ENCODE measurements at regions not wholly inside any gene's neighbourhood (a gene's known extent, or its start where the extent isn't known, plus 50 kb on each side); places are given as distances from the start of the nearest gene placed in this dataset.

DNA sequence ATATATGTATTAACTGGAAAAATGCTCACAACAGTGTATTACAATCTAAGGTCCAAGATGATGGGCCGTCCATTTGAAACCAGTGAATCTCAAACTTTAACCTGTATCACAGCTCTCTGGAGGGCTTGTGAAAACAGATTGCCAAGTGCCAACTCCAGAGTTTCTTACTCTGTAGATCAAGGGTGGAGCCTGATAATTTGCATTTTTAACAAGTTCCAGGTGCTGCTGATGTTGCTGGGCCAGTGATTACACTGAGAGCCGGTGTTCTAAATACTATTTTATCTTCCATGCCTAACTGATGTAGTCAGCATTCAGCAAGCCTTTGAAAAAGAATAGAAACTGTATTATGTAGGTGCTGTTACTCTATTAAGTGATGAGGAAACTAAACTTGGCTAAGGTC, 269.9 kb upstream of the FERD3L start:
- no peak for DNase-seq
- no peak overlapping the region for H3K27ac Mint-ChIP-seq (ENCODE audit: unreplicated experiment)
- peaks cover 1% of the 10 kb centered on the region for H3K9me3 Mint-ChIP-seq (ENCODE audit: unreplicated experiment)
- H3K4me1 Mint-ChIP-seq (ENCODE audit: low read depth, unreplicated experiment): peaks cover 4% of the 10 kb centered on the region
- H3K36me3 Mint-ChIP-seq (ENCODE audit: unreplicated experiment): no peaks in the 10 kb centered on the region
- TF ChIP-seq, protein P1, sequence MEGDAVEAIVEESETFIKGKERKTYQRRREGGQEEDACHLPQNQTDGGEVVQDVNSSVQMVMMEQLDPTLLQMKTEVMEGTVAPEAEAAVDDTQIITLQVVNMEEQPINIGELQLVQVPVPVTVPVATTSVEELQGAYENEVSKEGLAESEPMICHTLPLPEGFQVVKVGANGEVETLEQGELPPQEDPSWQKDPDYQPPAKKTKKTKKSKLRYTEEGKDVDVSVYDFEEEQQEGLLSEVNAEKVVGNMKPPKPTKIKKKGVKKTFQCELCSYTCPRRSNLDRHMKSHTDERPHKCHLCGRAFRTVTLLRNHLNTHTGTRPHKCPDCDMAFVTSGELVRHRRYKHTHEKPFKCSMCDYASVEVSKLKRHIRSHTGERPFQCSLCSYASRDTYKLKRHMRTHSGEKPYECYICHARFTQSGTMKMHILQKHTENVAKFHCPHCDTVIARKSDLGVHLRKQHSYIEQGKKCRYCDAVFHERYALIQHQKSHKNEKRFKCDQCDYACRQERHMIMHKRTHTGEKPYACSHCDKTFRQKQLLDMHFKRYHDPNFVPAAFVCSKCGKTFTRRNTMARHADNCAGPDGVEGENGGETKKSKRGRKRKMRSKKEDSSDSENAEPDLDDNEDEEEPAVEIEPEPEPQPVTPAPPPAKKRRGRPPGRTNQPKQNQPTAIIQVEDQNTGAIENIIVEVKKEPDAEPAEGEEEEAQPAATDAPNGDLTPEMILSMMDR (IDR thresholded peaks at IDR 0.05; ENCODE audit: partially characterized antibody, unreplicated experiment): no peak
- H3K27me3 Mint-ChIP-seq (ENCODE audit: unreplicated experiment): no peaks in the 10 kb centered on the region
- H3K4me3 Mint-ChIP-seq (ENCODE audit: unreplicated experiment): no peak overlapping the region

DNA sequence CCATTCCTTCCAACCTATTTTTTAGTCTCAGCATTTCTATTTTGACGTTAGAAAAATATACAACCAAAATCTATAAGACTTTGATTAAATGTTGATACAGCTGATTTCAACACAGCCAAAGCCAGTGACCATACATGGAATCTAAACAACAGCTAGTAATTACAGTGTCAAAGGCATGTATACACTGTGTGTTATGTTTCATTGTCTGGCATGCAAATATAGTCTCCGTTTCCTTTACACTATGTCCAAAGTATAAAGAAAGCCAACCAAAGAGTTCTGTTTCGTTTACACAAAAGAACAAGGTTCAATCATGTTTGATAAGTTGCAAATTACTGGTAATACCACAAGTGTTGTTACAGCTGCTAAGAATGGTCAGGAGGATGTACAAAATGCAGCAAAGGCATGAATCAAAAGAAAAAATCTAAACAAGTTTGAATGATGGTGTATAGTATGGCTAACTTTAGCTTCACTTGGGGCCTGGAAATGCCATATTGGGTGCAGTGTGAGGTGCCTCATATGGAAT, 268.3 kb upstream of the FERD3L start:
- H3K27me3 Mint-ChIP-seq (ENCODE audit: unreplicated experiment): no peaks in the 10 kb centered on the region
- H3K4me3 Mint-ChIP-seq (ENCODE audit: unreplicated experiment): no peak overlapping the region
- peaks cover 4% of the 10 kb centered on the region for H3K4me1 Mint-ChIP-seq (ENCODE audit: low read depth, unreplicated experiment)
- DNase-seq: no peak
- peaks cover 1% of the 10 kb centered on the region for H3K9me3 Mint-ChIP-seq (ENCODE audit: unreplicated experiment)
- H3K27ac Mint-ChIP-seq (ENCODE audit: unreplicated experiment): no peak overlapping the region
- TF ChIP-seq, protein P1 (IDR thresholded peaks at IDR 0.05; ENCODE audit: partially characterized antibody, unreplicated experiment): no peak
- no peaks in the 10 kb centered on the region for H3K36me3 Mint-ChIP-seq (ENCODE audit: unreplicated experiment)

DNA sequence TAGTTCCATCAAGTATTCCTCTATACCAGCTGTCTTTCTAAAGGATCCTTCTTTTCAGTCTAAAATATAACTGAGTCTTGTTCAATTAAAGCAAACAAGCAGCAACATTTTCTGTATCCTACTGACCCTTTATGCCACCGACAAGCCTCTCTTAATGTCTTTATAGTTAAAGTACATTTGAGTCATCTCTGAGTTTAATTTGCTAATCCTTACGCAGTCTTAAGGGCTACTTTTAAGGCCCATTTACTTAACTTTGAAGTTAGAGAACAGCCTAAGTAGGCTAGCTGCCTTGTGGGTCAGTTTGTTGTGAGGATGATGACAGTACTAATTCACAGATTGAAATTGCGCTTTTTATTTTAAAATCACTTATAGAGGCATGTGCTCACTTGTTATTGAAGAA, 265.5 kb upstream of the FERD3L start:
- Mint-ChIP-seq H3K4me3 (ENCODE audit: unreplicated experiment) (no peak overlapping the region), H3K36me3 (ENCODE audit: unreplicated experiment) (no peaks in the 10 kb centered on the region)

DNA sequence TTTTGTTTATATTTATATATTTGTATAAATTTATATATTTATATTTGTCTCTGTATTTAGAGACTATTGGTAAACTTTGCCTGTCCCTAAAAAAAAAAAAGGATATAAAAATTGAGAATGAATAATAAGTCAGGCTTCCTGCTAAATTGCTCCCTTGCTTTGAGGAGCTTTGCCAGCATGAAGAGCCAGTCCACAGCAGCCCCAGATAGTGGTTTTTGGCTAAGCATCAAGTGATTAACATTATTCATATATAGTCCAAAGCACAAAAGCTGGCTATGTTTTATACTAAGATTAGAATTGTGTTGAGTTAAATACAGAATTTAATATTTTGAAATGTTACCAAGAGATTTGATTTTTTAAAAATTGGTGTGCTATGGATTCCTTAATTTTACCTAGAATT, 264.9 kb upstream of the FERD3L start:
- H3K27ac Mint-ChIP-seq (ENCODE audit: unreplicated experiment): no peak overlapping the region
- no peaks in the 10 kb centered on the region for H3K36me3 Mint-ChIP-seq (ENCODE audit: unreplicated experiment)
- DNase-seq: no peak
- H3K4me3 Mint-ChIP-seq (ENCODE audit: unreplicated experiment): no peak overlapping the region
- peaks cover 1% of the 10 kb centered on the region for H3K4me1 Mint-ChIP-seq (ENCODE audit: low read depth, unreplicated experiment)
- no peaks in the 10 kb centered on the region for H3K27me3 Mint-ChIP-seq (ENCODE audit: unreplicated experiment)
- peaks cover 1% of the 10 kb centered on the region for H3K9me3 Mint-ChIP-seq (ENCODE audit: unreplicated experiment)
- TF ChIP-seq, protein P1 (IDR thresholded peaks at IDR 0.05; ENCODE audit: partially characterized antibody, unreplicated experiment): no peak

More for the DNA sequence above, 265.5 kb upstream of the FERD3L start:
- no peak for DNase-seq
- no peak overlapping the region for H3K27ac Mint-ChIP-seq (ENCODE audit: unreplicated experiment)
- peaks cover 1% of the 10 kb centered on the region for H3K4me1 Mint-ChIP-seq (ENCODE audit: low read depth, unreplicated experiment)
- TF ChIP-seq, protein P1 (IDR thresholded peaks at IDR 0.05; ENCODE audit: partially characterized antibody, unreplicated experiment): no peak
- H3K27me3 Mint-ChIP-seq (ENCODE audit: unreplicated experiment): no peaks in the 10 kb centered on the region
- peaks cover 1% of the 10 kb centered on the region for H3K9me3 Mint-ChIP-seq (ENCODE audit: unreplicated experiment)

DNA sequence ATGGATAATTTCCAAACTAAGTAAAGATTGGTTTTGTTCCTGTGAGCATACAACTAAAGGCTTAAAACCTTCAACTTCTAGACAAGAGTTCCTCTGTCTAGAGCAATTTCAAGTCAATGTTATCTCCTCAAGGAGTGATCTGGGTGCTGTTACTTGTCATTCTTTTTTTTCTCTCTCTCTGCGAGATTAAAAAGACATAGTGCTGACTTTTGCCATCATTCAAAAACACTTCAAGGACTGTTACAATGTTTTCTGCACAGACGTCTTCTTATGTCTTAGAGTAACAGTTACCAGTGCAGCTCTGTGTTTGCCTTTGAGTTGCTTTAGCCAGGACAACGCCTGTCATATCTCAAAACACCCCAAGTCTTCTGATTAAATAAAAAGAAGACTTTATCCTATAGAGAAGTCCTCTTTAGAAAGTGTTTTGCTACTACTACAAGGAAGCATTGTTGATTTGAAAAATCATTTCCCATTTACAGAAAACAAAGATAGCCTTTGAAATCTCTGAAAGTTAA, 263.5 kb upstream of the FERD3L start:
- peaks cover 1% of the 10 kb centered on the region for H3K4me1 Mint-ChIP-seq (ENCODE audit: low read depth, unreplicated experiment)
- H3K27me3 Mint-ChIP-seq (ENCODE audit: unreplicated experiment): no peaks in the 10 kb centered on the region
- no peak for DNase-seq
- no peak overlapping the region for H3K4me3 Mint-ChIP-seq (ENCODE audit: unreplicated experiment)
- no peaks in the 10 kb centered on the region for H3K36me3 Mint-ChIP-seq (ENCODE audit: unreplicated experiment)
- H3K27ac Mint-ChIP-seq (ENCODE audit: unreplicated experiment): no peak overlapping the region
- H3K9me3 Mint-ChIP-seq (ENCODE audit: unreplicated experiment): peaks cover 1% of the 10 kb centered on the region
- TF ChIP-seq, protein P1 (IDR thresholded peaks at IDR 0.05; ENCODE audit: partially characterized antibody, unreplicated experiment): no peak
